ENCODE measurements at regions not wholly inside any gene's neighbourhood (a gene's known extent, or its start where the extent isn't known, plus 50 kb on each side); places are given as distances from the start of the nearest gene placed in this dataset.

- Histone ChIP-seq H3K27ac (ENCODE audit: low read depth, low read length) (no peak overlapping the region), H3K9me3 (ENCODE audit: control insufficient read depth in 2 of 3, low read length in 3 of 3) (no peaks in the 10 kb centered on the region), H3K27me3 (ENCODE audit: control insufficient read depth in 2 of 2, insufficient read depth in 2 of 2, low read length in 2 of 2) (no peaks in the 10 kb centered on the region), H3K36me3 (ENCODE audit: control insufficient read depth in 2 of 3, insufficient read depth in 3 of 3, low read length in 3 of 3) (no peaks in the 10 kb centered on the region), H3K4me3 (ENCODE audit: low read length) (no peak overlapping the region), H3K4me1 (ENCODE audit: control insufficient read depth in 2 of 2, insufficient read depth in 2 of 2, low read length in 2 of 2) (no peaks in the 10 kb centered on the region)
- Mint-ChIP-seq H3K4me1 (no peaks in the 10 kb centered on the region), H3K27me3 (no peaks in the 10 kb centered on the region), H3K36me3 (no peaks in the 10 kb centered on the region), H3K9me3 (peaks cover 0 to 5% (median 0%) of the 10 kb centered on the region in 11 donors), H3K4me3 (no peak overlapping the region), H3K27ac (peak overlapping the region in 1 of 9 donors; percentile 65)
- ATAC-seq, result no peak
- ChIA-PET POLR2A (no interaction called here), CTCF (no interaction called here)
- intact Hi-C loops (cut with micrococcal nuclease), result no loop called here
- no peak for DNase-seq
Observed at GRCh38 chr2:104023765-104024164, 830.1 kb upstream of the POU3F3 start.

DNA sequence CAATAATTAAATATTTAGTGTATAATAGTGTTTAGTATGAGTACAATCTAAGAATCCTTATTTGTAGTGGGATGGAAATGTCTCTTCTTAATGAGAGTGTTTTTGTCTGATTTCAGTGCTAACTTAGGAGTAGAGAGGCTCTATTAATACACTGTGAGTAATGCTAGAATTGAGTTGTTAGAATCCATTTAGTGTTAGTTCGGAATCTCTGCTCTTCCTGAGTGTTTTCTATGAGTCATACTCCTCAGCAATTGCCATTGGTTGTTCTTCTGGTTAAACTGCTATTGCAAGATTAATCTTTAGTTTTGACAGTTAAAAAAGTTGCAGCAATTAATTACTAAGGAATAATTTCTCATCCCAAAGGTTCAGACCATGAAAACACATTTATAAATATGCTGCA lies 828.6 kb upstream of the POU3F3 start:
- no peaks in the 10 kb centered on the region for H3K27me3 ChIP-seq (ENCODE audit: control insufficient read depth in 2 of 2, insufficient read depth in 2 of 2, low read length in 2 of 2)
- Mint-ChIP-seq H3K9me3 (peaks cover 0 to 4% (median 0%) of the 10 kb centered on the region in 11 donors), H3K27me3 (no peaks in the 10 kb centered on the region), H3K4me3 (no peak overlapping the region), H3K27ac (no peak overlapping the region), H3K36me3 (no peaks in the 10 kb centered on the region), H3K4me1 (no peaks in the 10 kb centered on the region)
- ChIA-PET POLR2A (no interaction called here), CTCF (no interaction called here)
- H3K4me3 ChIP-seq (ENCODE audit: low read length), result no peak overlapping the region
- no peaks in the 10 kb centered on the region for H3K36me3 ChIP-seq (ENCODE audit: control insufficient read depth in 2 of 3, insufficient read depth in 3 of 3, low read length in 3 of 3)
- H3K27ac ChIP-seq (ENCODE audit: low read depth, low read length), result no peak overlapping the region
- intact Hi-C loops (cut with micrococcal nuclease), result no loop called here
- no peaks in the 10 kb centered on the region for H3K9me3 ChIP-seq (ENCODE audit: control insufficient read depth in 2 of 3, low read length in 3 of 3)
- DNase-seq (no peak), ATAC-seq (no peak)
- no peaks in the 10 kb centered on the region for H3K4me1 ChIP-seq (ENCODE audit: control insufficient read depth in 2 of 2, insufficient read depth in 2 of 2, low read length in 2 of 2)

GRCh38 chr2:104026725-104027124 lies 827.2 kb upstream of the POU3F3 start:
- CTCF ChIA-PET, result no interaction called here
- Mint-ChIP-seq H3K27me3 (no peaks in the 10 kb centered on the region), H3K4me3 (no peak overlapping the region), H3K4me1 (no peaks in the 10 kb centered on the region), H3K36me3 (no peaks in the 10 kb centered on the region), H3K27ac (no peak overlapping the region), H3K9me3 (peaks cover 0 to 4% (median 0%) of the 10 kb centered on the region in 11 donors)
- intact Hi-C loops (cut with micrococcal nuclease), result no loop called here
- H3K9me3 ChIP-seq (ENCODE audit: control insufficient read depth in 2 of 3, low read length in 3 of 3), result no peaks in the 10 kb centered on the region
- H3K36me3 ChIP-seq (ENCODE audit: control insufficient read depth in 2 of 3, insufficient read depth in 3 of 3, low read length in 3 of 3), result no peaks in the 10 kb centered on the region
- ATAC-seq (no peak), DNase-seq (no peak)
- H3K27me3 ChIP-seq (ENCODE audit: control insufficient read depth in 2 of 2, insufficient read depth in 2 of 2, low read length in 2 of 2), result no peaks in the 10 kb centered on the region
- no peak overlapping the region for H3K27ac ChIP-seq (ENCODE audit: low read depth, low read length)
- POLR2A ChIA-PET, result no interaction called here
- no peak overlapping the region for H3K4me3 ChIP-seq (ENCODE audit: low read length)
- H3K4me1 ChIP-seq (ENCODE audit: control insufficient read depth in 2 of 2, insufficient read depth in 2 of 2, low read length in 2 of 2), result no peaks in the 10 kb centered on the region

DNA sequence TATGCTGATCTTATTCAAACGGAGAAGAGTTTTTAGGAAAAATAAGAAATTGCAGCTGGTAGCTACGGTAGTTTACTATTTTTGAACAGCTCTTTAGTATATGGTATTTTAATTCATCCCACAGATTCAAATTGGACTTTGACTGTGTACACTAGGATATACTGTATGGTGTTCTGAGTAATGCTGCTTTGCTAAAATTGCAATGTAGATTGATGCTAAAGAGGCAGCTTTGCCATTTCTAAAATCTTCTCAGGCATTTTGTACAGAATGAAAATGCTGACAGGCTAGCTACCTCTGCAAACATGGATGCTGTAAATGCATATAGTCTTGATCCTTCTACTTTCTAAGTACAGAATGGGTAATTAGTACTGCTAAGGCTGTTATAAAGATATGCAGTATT lies 826.6 kb upstream of the POU3F3 start:
- no peak overlapping the region for H3K27ac ChIP-seq (ENCODE audit: low read depth, low read length)
- ATAC-seq (no peak), DNase-seq (no peak)
- ChIA-PET CTCF (no interaction called here), POLR2A (no interaction called here)
- no peaks in the 10 kb centered on the region for H3K4me1 Mint-ChIP-seq
- H3K4me3 ChIP-seq (ENCODE audit: low read length), result no peak overlapping the region
- H3K36me3 ChIP-seq (ENCODE audit: control insufficient read depth in 2 of 3, insufficient read depth in 3 of 3, low read length in 3 of 3), result no peaks in the 10 kb centered on the region
- H3K27ac Mint-ChIP-seq, result no peak overlapping the region
- no peak overlapping the region for H3K4me3 Mint-ChIP-seq
- no peaks in the 10 kb centered on the region for H3K27me3 Mint-ChIP-seq
- H3K9me3 Mint-ChIP-seq, result peaks cover 0 to 4% (median 0%) of the 10 kb centered on the region in 11 donors
- H3K9me3 ChIP-seq (ENCODE audit: control insufficient read depth in 2 of 3, low read length in 3 of 3), result no peaks in the 10 kb centered on the region
- no peaks in the 10 kb centered on the region for H3K4me1 ChIP-seq (ENCODE audit: control insufficient read depth in 2 of 2, insufficient read depth in 2 of 2, low read length in 2 of 2)
- H3K27me3 ChIP-seq (ENCODE audit: control insufficient read depth in 2 of 2, insufficient read depth in 2 of 2, low read length in 2 of 2), result no peaks in the 10 kb centered on the region
- intact Hi-C loops (cut with micrococcal nuclease), result no loop called here
- no peaks in the 10 kb centered on the region for H3K36me3 Mint-ChIP-seq

- H3K27ac Mint-ChIP-seq, result no peak overlapping the region
- H3K9me3 Mint-ChIP-seq, result peaks cover 0 to 4% (median 0%) of the 10 kb centered on the region in 11 donors
- Histone ChIP-seq H3K4me1 (ENCODE audit: control insufficient read depth in 2 of 2, insufficient read depth in 2 of 2, low read length in 2 of 2) (no peaks in the 10 kb centered on the region), H3K4me3 (ENCODE audit: low read length) (no peak overlapping the region), H3K9me3 (ENCODE audit: control insufficient read depth in 2 of 3, low read length in 3 of 3) (no peaks in the 10 kb centered on the region), H3K27ac (ENCODE audit: low read depth, low read length) (no peak overlapping the region), H3K27me3 (ENCODE audit: control insufficient read depth in 2 of 2, insufficient read depth in 2 of 2, low read length in 2 of 2) (no peaks in the 10 kb centered on the region), H3K36me3 (ENCODE audit: control insufficient read depth in 2 of 3, insufficient read depth in 3 of 3, low read length in 3 of 3) (no peaks in the 10 kb centered on the region)
- no peaks in the 10 kb centered on the region for H3K36me3 Mint-ChIP-seq
- ChIA-PET CTCF (no interaction called here), POLR2A (no interaction called here)
- H3K4me3 Mint-ChIP-seq, result no peak overlapping the region
- no peaks in the 10 kb centered on the region for H3K27me3 Mint-ChIP-seq
- intact Hi-C loops (cut with micrococcal nuclease), result no loop called here
- DNase-seq (no peak), ATAC-seq (no peak)
- no peaks in the 10 kb centered on the region for H3K4me1 Mint-ChIP-seq
Observed at GRCh38 chr2:104028061-104028460, 825.9 kb upstream of the POU3F3 start.

DNA sequence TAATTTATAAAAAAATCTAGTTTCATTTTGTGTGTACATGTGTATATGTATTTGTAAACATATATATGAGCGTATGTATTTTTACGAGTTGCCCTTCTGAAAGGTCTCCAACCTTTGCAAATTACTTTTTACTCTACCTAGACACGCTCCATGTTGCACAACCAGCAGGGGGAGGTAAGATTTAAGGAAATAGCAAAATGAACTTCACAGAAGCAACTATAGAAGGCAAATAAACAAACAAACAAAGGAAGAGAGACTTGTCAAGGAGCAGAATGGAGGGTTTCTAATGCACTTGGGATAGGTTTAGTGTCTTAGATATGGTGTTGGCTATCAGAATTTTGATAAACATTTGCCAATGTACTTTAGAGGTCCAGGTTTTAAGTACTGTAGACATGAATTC lies 820.5 kb upstream of the POU3F3 start:
- H3K9me3 Mint-ChIP-seq, result peaks cover 0 to 6% (median 1%) of the 10 kb centered on the region in 11 donors
- no peaks in the 10 kb centered on the region for H3K4me1 Mint-ChIP-seq
- no peaks in the 10 kb centered on the region for H3K9me3 ChIP-seq (ENCODE audit: control insufficient read depth in 2 of 3, low read length in 3 of 3)
- POLR2A ChIA-PET, result no interaction called here
- no peak overlapping the region for H3K27ac Mint-ChIP-seq
- no peak for DNase-seq
- no peaks in the 10 kb centered on the region for H3K27me3 Mint-ChIP-seq
- ATAC-seq, result no peak
- H3K4me3 ChIP-seq (ENCODE audit: low read length), result no peak overlapping the region
- no peaks in the 10 kb centered on the region for H3K36me3 ChIP-seq (ENCODE audit: control insufficient read depth in 2 of 3, insufficient read depth in 3 of 3, low read length in 3 of 3)
- CTCF ChIA-PET, result no interaction called here
- H3K4me3 Mint-ChIP-seq, result no peak overlapping the region
- H3K27me3 ChIP-seq (ENCODE audit: control insufficient read depth in 2 of 2, insufficient read depth in 2 of 2, low read length in 2 of 2), result no peaks in the 10 kb centered on the region
- H3K27ac ChIP-seq (ENCODE audit: low read depth, low read length), result no peak overlapping the region
- no peaks in the 10 kb centered on the region for H3K4me1 ChIP-seq (ENCODE audit: control insufficient read depth in 2 of 2, insufficient read depth in 2 of 2, low read length in 2 of 2)
- intact Hi-C loops (cut with micrococcal nuclease), result no loop called here
- no peaks in the 10 kb centered on the region for H3K36me3 Mint-ChIP-seq

GRCh38 chr2:104040771-104041170 lies 813.1 kb upstream of the POU3F3 start:
- Histone ChIP-seq H3K36me3 (ENCODE audit: control insufficient read depth in 2 of 3, insufficient read depth in 3 of 3, low read length in 3 of 3) (no peaks in the 10 kb centered on the region), H3K9me3 (ENCODE audit: control insufficient read depth in 2 of 3, low read length in 3 of 3) (no peaks in the 10 kb centered on the region), H3K27ac (ENCODE audit: low read depth, low read length) (no peak overlapping the region), H3K4me1 (ENCODE audit: control insufficient read depth in 2 of 2, insufficient read depth in 2 of 2, low read length in 2 of 2) (no peaks in the 10 kb centered on the region), H3K4me3 (ENCODE audit: low read length) (no peak overlapping the region), H3K27me3 (ENCODE audit: control insufficient read depth in 2 of 2, insufficient read depth in 2 of 2, low read length in 2 of 2) (no peaks in the 10 kb centered on the region)
- ChIA-PET POLR2A (no interaction called here), CTCF (no interaction called here)
- no peak overlapping the region for H3K27ac Mint-ChIP-seq
- H3K9me3 Mint-ChIP-seq, result peaks cover 0 to 1% (median 0%) of the 10 kb centered on the region in 11 donors
- DNase-seq (no peak), ATAC-seq (no peak)
- no peaks in the 10 kb centered on the region for H3K27me3 Mint-ChIP-seq
- H3K36me3 Mint-ChIP-seq, result no peaks in the 10 kb centered on the region
- H3K4me1 Mint-ChIP-seq, result no peaks in the 10 kb centered on the region
- H3K4me3 Mint-ChIP-seq, result no peak overlapping the region
- intact Hi-C loops (cut with micrococcal nuclease), result no loop called here

Data from naive thymus-derived CD4-positive, alpha-beta T cell (primary cell).